ENCODE measurements at regions not wholly inside any gene's neighbourhood (a gene's known extent, or its start where the extent isn't known, plus 50 kb on each side); places are given as distances from the start of the nearest gene placed in this dataset.

GRCh38 chr20:19074828-19075516 is 137.5 kb upstream of the SLC24A3 start:
- intact Hi-C loops (cut with DNase I; ENCODE audit: low total_unique reads), result no loop called here
- Histone ChIP-seq H3K4me1 (peaks cover 0 to 23% (median 8%) of the 10 kb centered on the region in 6 donors), H3K9me3 (no peaks in the 10 kb centered on the region), H3K36me3 (no peaks in the 10 kb centered on the region), H3K4me3 (peak overlapping the region in 1 of 8 donors; percentile 39), H3K27ac (peak overlapping the region in 5 of 8 donors; percentile 64 to 82 (median 80)), H3K27me3 (replicated peaks in 1 of 7) (peaks cover 0 to 10% (median 0%) of the 10 kb centered on the region in 7 donors)
- 9 to 23% (median 13%) methylated on average over 8 of the region's 8 CpGs for WGBS, 5 donors
- DNase-seq, result peak; percentile 87
- TF ChIP-seq POLR2AphosphoS5 (IDR thresholded peaks at IDR 0.05) (peak; percentile 32 to 61 (median 59)), POLR2A (IDR thresholded peaks at IDR 0.05) (no peak)

- H3K36me3 ChIP-seq, result no peaks in the 10 kb centered on the region
- TF ChIP-seq POLR2AphosphoS5 (IDR thresholded peaks at IDR 0.05) (no peak), CTCF (IDR thresholded peaks at IDR 0.05 in 8 of 11, conservative IDR thresholded peaks at IDR 0.05 in 3 of 11) (no peak), POLR2A (IDR thresholded peaks at IDR 0.05) (no peak)
- H3K9me3 ChIP-seq, result no peaks in the 10 kb centered on the region
- intact Hi-C loops (cut with DNase I; ENCODE audit: low total_unique reads), result no loop called here
- peaks cover 0 to 23% (median 8%) of the 10 kb centered on the region in 6 donors for H3K4me1 ChIP-seq
- H3K4me3 ChIP-seq, result no peak overlapping the region
- peaks cover 0 to 5% (median 0%) of the 10 kb centered on the region in 7 donors for H3K27me3 ChIP-seq (replicated peaks in 1 of 7)
- WGBS, 5 donors, result 56 to 66% (median 62%) methylated on average over 5 of the region's 5 CpGs
- no peak for DNase-seq
- H3K27ac ChIP-seq, result peak overlapping the region in 2 of 8 donors; percentile 37
Measured at GRCh38 chr20:19077370-19078220, 134.8 kb upstream of the SLC24A3 start.

- peaks cover 0 to 5% (median 0%) of the 10 kb centered on the region in 7 donors for H3K27me3 ChIP-seq (replicated peaks in 1 of 7)
- no peaks in the 10 kb centered on the region for H3K9me3 ChIP-seq
- TF ChIP-seq POLR2AphosphoS5 (IDR thresholded peaks at IDR 0.05), result no peak
- no peak for TF ChIP-seq CTCF (IDR thresholded peaks at IDR 0.05 in 8 of 11, conservative IDR thresholded peaks at IDR 0.05 in 3 of 11)
- no peak for TF ChIP-seq POLR2A (IDR thresholded peaks at IDR 0.05)
- H3K4me3 ChIP-seq, result no peak overlapping the region
- no peaks in the 10 kb centered on the region for H3K36me3 ChIP-seq
- H3K27ac ChIP-seq, result no peak overlapping the region
- intact Hi-C loops (cut with DNase I; ENCODE audit: low total_unique reads), result no loop called here
- DNase-seq, result no peak
- WGBS, 5 donors, result 88 to 95% (median 93%) methylated on average over 7 of the region's 7 CpGs
- peaks cover 0 to 22% (median 8%) of the 10 kb centered on the region in 6 donors for H3K4me1 ChIP-seq
Measured at GRCh38 chr20:19078448-19079373, 133.7 kb upstream of the SLC24A3 start.
